A549 (cell line): ENCODE measurements at regions not wholly inside any gene's neighbourhood (a gene's known extent, or its start where the extent isn't known, plus 50 kb on each side); places are given as distances from the start of the nearest gene placed in this dataset.

Source experiments
- ATAC-seq, 2 experiments: fragments of 200-7000 bp in 1 of 2; fragments of >200 bp in 1 of 2; cut with Nextera tagmentation in 1 of 2; cut with Tn5 transposase in 1 of 2; 3 replicates each; pipeline versions ENCODE4 v1.8.0 to v1.9.1; 2018 to 2020; ENCODE audit warnings: mild to moderate bottlenecking in 1 of 2, moderate library complexity in 1 of 2
- CTCF ChIA-PET: fragments of 300-600 bp; sonication (Branson Sonifier 250); formaldehyde crosslinking; extraction: SDS; loops from one replicate; lab custom pipeline; 2021; ENCODE audit warnings: antibody characterized with exemption, inconsistent platforms; lab: Yijun Ruan, JAX
- POLR2A ChIA-PET: fragments of 350-600 bp; formaldehyde crosslinking; extraction: SDS; loops from one replicate; lab custom pipeline; 2021; ENCODE audit warnings: antibody characterized with exemption, inconsistent platforms; lab: Yijun Ruan, JAX
- DNase-seq, 2 experiments: peaks; one replicate each; pipeline versions ENCODE4 v3.0.0 to v3.0.0-alpha.2; 2011 to 2016; ENCODE audit warnings: low read depth in 1 of 2, low spot score in 1 of 2
- FAIRE-seq: peaks from 2 replicates; lab custom pipeline; 2011; peaks lifted over from hg19 to GRCh38; lab: Jason Lieb, UNC
- H3K27ac ChIP-seq, 2 experiments: fragments of >200 bp; sonication (Bioruptor Twin); formaldehyde crosslinking; 3 replicates each; pipeline ENCODE4 v1.5.1; 2016 to 2017
- H3K4me1 ChIP-seq: fragments of >200 bp; sonication (Bioruptor Twin); formaldehyde crosslinking; 3 replicates; pipeline ENCODE4 v1.6.1; 2016
- H3K4me2 ChIP-seq: fragments of >200 bp; sonication (Bioruptor Twin); formaldehyde crosslinking; 3 replicates; pipeline ENCODE4 v1.6.1; 2016
- H3K4me3 ChIP-seq: fragments of >200 bp; sonication (Bioruptor Twin); formaldehyde crosslinking; 3 replicates; pipeline ENCODE4 v1.5.1; 2016
- H3K9me3 ChIP-seq: fragments of >200 bp; sonication (Bioruptor Twin); formaldehyde crosslinking; 3 replicates; pipeline ENCODE4 v1.6.1; 2016
- ATOH8 ChIP-seq: fragments of 250-450 bp; sonication (Bioruptor Pico); IDR thresholded peaks from 2 replicates; pipeline ENCODE4 v1.5.0; 2020; ENCODE audit warnings: low read depth, mild to moderate bottlenecking, moderate library complexity
- BCL3 ChIP-seq: fragments of >200 bp; sonication (Bioruptor Twin); formaldehyde crosslinking; IDR thresholded peaks from 3 replicates; pipeline ENCODE4 v1.6.1; 2016
- BHLHE40 ChIP-seq: IDR thresholded peaks from 2 replicates; pipeline ENCODE4 v1.6.1; 2012; ENCODE audit warnings: low read depth, low read length, inconsistent platforms
- CBX8 ChIP-seq: fragments of 200-600 bp; sonication (generic); IDR thresholded peaks from 2 replicates; pipeline ENCODE4 v1.6.1; 2016
- E2F6 ChIP-seq: IDR thresholded peaks from 2 replicates; pipeline ENCODE4 v1.6.1; 2012; ENCODE audit warnings: low read depth, borderline replicate concordance
- ELK1 ChIP-seq: fragments of 150-350 bp; IDR thresholded peaks from 2 replicates; pipeline ENCODE4 v1.6.1; 2014; ENCODE audit warnings: low read depth, mild to moderate bottlenecking, low read length
- EP300 ChIP-seq, 2 experiments: fragments of >200 bp; sonication (Bioruptor Twin); formaldehyde crosslinking; IDR thresholded peaks; 2 replicates in 1 of 2; 3 replicates in 1 of 2; pipeline ENCODE4 v1.6.1; 2016 to 2017
- FOXS1 ChIP-seq: fragments of 250-450 bp; sonication (Bioruptor Pico); IDR thresholded peaks from 2 replicates; pipeline ENCODE4 v1.5.0; 2020; ENCODE audit warnings: mild to moderate bottlenecking, moderate library complexity
- JUNB ChIP-seq: fragments of >200 bp; sonication (Bioruptor Twin); formaldehyde crosslinking; IDR thresholded peaks from 2 replicates; pipeline ENCODE4 v1.6.1; 2016
- KDM5A ChIP-seq: fragments of 200-600 bp; sonication (generic); IDR thresholded peaks from 2 replicates; pipeline ENCODE4 v1.6.1; 2016; ENCODE audit warnings: antibody characterized with exemption, mild to moderate bottlenecking
- MAZ ChIP-seq: fragments of 150-350 bp; IDR thresholded peaks from 2 replicates; pipeline ENCODE4 v1.6.1; 2014; ENCODE audit warnings: antibody characterized with exemption, low read depth, low read length, borderline replicate concordance
- PBX3 ChIP-seq: IDR thresholded peaks from 2 replicates; pipeline ENCODE4 v1.6.1; 2012
- RARB ChIP-seq: fragments of 250-450 bp; sonication (Bioruptor Pico); IDR thresholded peaks from 2 replicates; pipeline ENCODE4 v1.8.0; 2021; ENCODE audit warnings: mild to moderate bottlenecking, moderate library complexity
- RCOR1 ChIP-seq: fragments of 150-350 bp; IDR thresholded peaks from 2 replicates; pipeline ENCODE4 v1.6.1; 2014; ENCODE audit warnings: antibody characterized with exemption, low read length, low read depth
- REST ChIP-seq: fragments of 200-600 bp; sonication (generic); IDR thresholded peaks from 2 replicates; pipeline ENCODE4 v1.6.1; 2016; ENCODE audit warnings: antibody characterized with exemption, mild to moderate bottlenecking, moderate library complexity
- RNF2 ChIP-seq: fragments of 200-600 bp; sonication (generic); IDR thresholded peaks from 2 replicates; pipeline ENCODE4 v1.6.1; 2016; ENCODE audit warnings: low read depth, mild to moderate bottlenecking, antibody characterized with exemption, moderate library complexity, borderline replicate concordance
- SMC3 ChIP-seq: fragments of >200 bp; sonication (Bioruptor Twin); formaldehyde crosslinking; IDR thresholded peaks from 3 replicates; pipeline ENCODE4 v1.6.1; 2018; ENCODE audit warnings: inconsistent platforms
- TFCP2L1 ChIP-seq: fragments of 250-450 bp; sonication (Bioruptor Pico); IDR thresholded peaks from 2 replicates; pipeline ENCODE4 v1.5.0; 2021; ENCODE audit warnings: mild to moderate bottlenecking
- TP53 ChIP-seq: fragments of 250-450 bp; sonication (Bioruptor Pico); IDR thresholded peaks from 2 replicates; pipeline ENCODE4 v1.5.0; 2021; ENCODE audit warnings: mild to moderate bottlenecking, moderate library complexity
- ZC3H11A ChIP-seq: fragments of 450-650 bp; IDR thresholded peaks from 2 replicates; pipeline ENCODE4 v1.6.1; 2014; ENCODE audit warnings: antibody characterized with exemption, mild to moderate bottlenecking
- WGBS: methylation state at CpG from one replicate; pipeline ENCODE4 v1.1.6; 2017; ENCODE audit errors: missing lambda C conversion rate; 5-methylcytosine and 5-hydroxymethylcytosine counted together
- TF ChIP-seq, protein P1 (sequence below): IDR thresholded peaks from 2 replicates; pipeline ENCODE4 v1.6.1; 2012
- TF ChIP-seq, protein P2 (sequence below): fragments of 450-650 bp; IDR thresholded peaks from 2 replicates; pipeline ENCODE4 v1.6.1; 2014; ENCODE audit warnings: antibody characterized with exemption

- FAIRE-seq (no peak), ATAC-seq (no peak)
- Histone ChIP-seq H3K4me1 (no peaks in the 10 kb centered on the region), H3K4me2 (no peak overlapping the region), H3K9me3 (no peaks in the 10 kb centered on the region)
- 34% methylated on average over 7 of the region's 7 CpGs for WGBS
- POLR2A ChIA-PET: no interaction called here
- TF ChIP-seq SMC3 (no peak), BHLHE40 (no peak)
- TF ChIP-seq, protein P1, sequence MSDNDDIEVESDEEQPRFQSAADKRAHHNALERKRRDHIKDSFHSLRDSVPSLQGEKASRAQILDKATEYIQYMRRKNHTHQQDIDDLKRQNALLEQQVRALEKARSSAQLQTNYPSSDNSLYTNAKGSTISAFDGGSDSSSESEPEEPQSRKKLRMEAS: no peak
- TF ChIP-seq, all 56 proteins: peak for 0
- Histone ChIP-seq H3K27ac (no peak overlapping the region), H3K4me3 (no peak overlapping the region)
- CTCF ChIA-PET: no interaction called here
- no peak for DNase-seq
Observed at GRCh38 chr20:12040261-12040660, 122.6 kb downstream of the BTBD3 start.

DNA sequence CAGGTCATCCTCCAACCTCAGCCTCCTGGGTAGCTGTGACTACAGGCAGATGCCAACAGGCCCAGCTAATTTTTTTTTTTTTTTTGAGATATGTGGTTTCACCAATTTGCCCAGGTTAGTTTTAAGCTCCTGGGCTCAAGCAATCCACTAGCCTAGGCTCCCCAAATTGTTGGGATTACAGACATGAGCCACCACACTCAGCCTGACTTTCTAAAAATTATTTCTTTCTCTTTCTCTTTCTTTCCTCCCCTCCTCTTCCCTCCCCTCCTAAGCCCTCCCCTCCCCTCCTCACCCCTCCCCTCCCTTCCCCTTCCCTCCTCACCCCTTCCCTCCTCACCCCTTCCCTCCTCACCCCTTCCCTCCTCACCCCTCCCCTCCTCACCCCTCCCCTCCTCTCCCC is 127.3 kb downstream of the BTBD3 start:
- Histone ChIP-seq H3K27ac (no peak overlapping the region), H3K4me3 (no peak overlapping the region), H3K9me3 (no peaks in the 10 kb centered on the region), H3K4me2 (no peak overlapping the region), H3K4me1 (no peaks in the 10 kb centered on the region)
- ChIA-PET CTCF (interaction anchor here (0.6 kb wide), 1 partner anchor 323 kb away, joined by 3 read pairs; no protein-coding TSS in a partner anchor), POLR2A (interaction anchor here (0.7 kb wide), 1 partner anchor 1339 kb away, joined by 4 read pairs; no protein-coding TSS in a partner anchor)
- TF ChIP-seq E2F6: no peak
- TF ChIP-seq TP53: no peak
- TF ChIP-seq JUNB: no peak
- TF ChIP-seq PBX3: no peak
- no peak for TF ChIP-seq CBX8
- TF ChIP-seq ELK1: no peak
- TF ChIP-seq ZC3H11A: no peak
- DNase-seq (no peak), FAIRE-seq (no peak), ATAC-seq (no peak)

- WGBS: 4% methylated on average over 1 of the region's 1 CpG
- no peak for ATAC-seq
- no peak overlapping the region for H3K4me2 ChIP-seq
- H3K27ac ChIP-seq: no peak overlapping the region
- no peaks in the 10 kb centered on the region for H3K4me1 ChIP-seq
- H3K9me3 ChIP-seq: no peaks in the 10 kb centered on the region
- FAIRE-seq: no peak
- TF ChIP-seq ATOH8: no peak
- TF ChIP-seq, protein P1: no peak
- no peak for TF ChIP-seq EP300 (IDR thresholded peaks at IDR 0.05)
- TF ChIP-seq REST: no peak
- no peak for TF ChIP-seq TFCP2L1
- TF ChIP-seq BCL3: no peak
- TF ChIP-seq, protein P2, sequence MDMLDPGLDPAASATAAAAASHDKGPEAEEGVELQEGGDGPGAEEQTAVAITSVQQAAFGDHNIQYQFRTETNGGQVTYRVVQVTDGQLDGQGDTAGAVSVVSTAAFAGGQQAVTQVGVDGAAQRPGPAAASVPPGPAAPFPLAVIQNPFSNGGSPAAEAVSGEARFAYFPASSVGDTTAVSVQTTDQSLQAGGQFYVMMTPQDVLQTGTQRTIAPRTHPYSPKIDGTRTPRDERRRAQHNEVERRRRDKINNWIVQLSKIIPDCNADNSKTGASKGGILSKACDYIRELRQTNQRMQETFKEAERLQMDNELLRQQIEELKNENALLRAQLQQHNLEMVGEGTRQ: no peak
- TF ChIP-seq KDM5A: no peak
- TF ChIP-seq RARB (CRISPR knock-in tag): no peak
- TF ChIP-seq RCOR1: no peak
- no peak for TF ChIP-seq FOXS1 (CRISPR knock-in tag)
- TF ChIP-seq RNF2: no peak
- TF ChIP-seq MAZ: no peak
- CTCF ChIA-PET: interaction anchor here (0.5 to 1.5 kb wide), 2 partner anchors 145 to 636 kb away, joined by 3 read pairs; no protein-coding TSS in a partner anchor
- no peak overlapping the region for H3K4me3 ChIP-seq
- POLR2A ChIA-PET: no interaction called here
- no peak for DNase-seq
Observed at GRCh38 chr20:12047838-12048432, 130.2 kb downstream of the BTBD3 start.
